BLaER1 treated with 17β-estradiol and CSF1 and Interleukin-3, amounts not matched to agents 10 nM and 100 nM (cell line): ENCODE measurements at regions not wholly inside any gene's neighbourhood (a gene's known extent, or its start where the extent isn't known, plus 50 kb on each side); places are given as distances from the start of the nearest gene placed in this dataset.
"Not testable (repeated sequence)": the region's sequence is repeated elsewhere in the genome, so short reads cannot be mapped to it uniquely, and the experiment has no call there.

ENCODE experiments used
- H3K27ac ChIP-seq, 11 experiments: shearing (Covaris generic); formaldehyde crosslinking; 2 replicates each; pipeline ENCODE4 v1.8.1; 2022
- H3K27me3 ChIP-seq, 11 experiments: shearing (Covaris generic); formaldehyde crosslinking; 2 replicates each; pipeline ENCODE4 v1.8.1; 2022
- H3K36me3 ChIP-seq, 11 experiments: shearing (Covaris generic); formaldehyde crosslinking; 2 replicates each; pipeline ENCODE4 v1.8.1; 2022
- H3K4me1 ChIP-seq, 10 experiments: shearing (Covaris generic); formaldehyde crosslinking; 2 replicates each; pipeline ENCODE4 v1.8.1; 2022
- H3K4me2 ChIP-seq, 11 experiments: shearing (Covaris generic); formaldehyde crosslinking; 2 replicates each; pipeline ENCODE4 v1.8.1; 2022
- H3K4me3 ChIP-seq, 10 experiments: shearing (Covaris generic); formaldehyde crosslinking; 2 replicates each; pipeline ENCODE4 v1.8.1; 2022
- H3K9ac ChIP-seq, 11 experiments: shearing (Covaris generic); formaldehyde crosslinking; 2 replicates each; pipeline ENCODE4 v1.8.1; 2022
- H3K9me3 ChIP-seq, 11 experiments: shearing (Covaris generic); formaldehyde crosslinking; replicated peaks in 1 of 11; 2 replicates each; pipeline ENCODE4 v1.8.1; 2022
- H4K20me1 ChIP-seq, 11 experiments: shearing (Covaris generic); formaldehyde crosslinking; 2 replicates each; pipeline ENCODE4 v1.8.1; 2022
- Cebpa-rat ChIP-seq, 11 experiments: shearing (Covaris generic); IDR thresholded peaks; 2 replicates each; pipeline ENCODE4 v1.8.1; 2022

- Histone ChIP-seq H3K4me2 (no peak overlapping the region), H3K27ac (no peak overlapping the region), H3K9me3 (peaks cover 0 to 17% (median 0%) of the 10 kb centered on the region in 11 experiments; a peak in 4 of 22 replicates), H4K20me1 (no peaks in the 10 kb centered on the region), H3K36me3 (no peaks in the 10 kb centered on the region), H3K4me3 (no peak overlapping the region), H3K9ac (no peak overlapping the region), H3K4me1 (no peaks in the 10 kb centered on the region), H3K27me3 (no peaks in the 10 kb centered on the region)
- no peak for TF ChIP-seq Cebpa-rat (IDR thresholded peaks at IDR 0.05)
These were observed 86.9 kb upstream of the ZC3H15 start for GRCh38 chr2:186399082-186399644.

GRCh38 chr2:186405842-186406241 lies 80.2 kb upstream of the ZC3H15 start:
- Histone ChIP-seq H3K36me3 (no peaks in the 10 kb centered on the region), H3K9ac (no peak overlapping the region), H3K4me3 (no peak overlapping the region), H3K9me3 (peaks cover 0 to 8% (median 0%) of the 10 kb centered on the region in 11 experiments; a peak in 2 of 22 replicates), H3K27ac (no peak overlapping the region), H3K4me2 (no peak overlapping the region), H3K4me1 (no peaks in the 10 kb centered on the region), H3K27me3 (no peaks in the 10 kb centered on the region), H4K20me1 (no peaks in the 10 kb centered on the region)
- no peak for TF ChIP-seq Cebpa-rat (IDR thresholded peaks at IDR 0.05)

GRCh38 chr2:186407611-186408010 lies 78.4 kb upstream of the ZC3H15 start:
- peaks cover 1 to 16% (median 7%) of the 10 kb centered on the region in 11 experiments; a peak in 12 of 22 replicates for H3K9me3 ChIP-seq
- TF ChIP-seq Cebpa-rat (IDR thresholded peaks at IDR 0.05): no peak

DNA sequence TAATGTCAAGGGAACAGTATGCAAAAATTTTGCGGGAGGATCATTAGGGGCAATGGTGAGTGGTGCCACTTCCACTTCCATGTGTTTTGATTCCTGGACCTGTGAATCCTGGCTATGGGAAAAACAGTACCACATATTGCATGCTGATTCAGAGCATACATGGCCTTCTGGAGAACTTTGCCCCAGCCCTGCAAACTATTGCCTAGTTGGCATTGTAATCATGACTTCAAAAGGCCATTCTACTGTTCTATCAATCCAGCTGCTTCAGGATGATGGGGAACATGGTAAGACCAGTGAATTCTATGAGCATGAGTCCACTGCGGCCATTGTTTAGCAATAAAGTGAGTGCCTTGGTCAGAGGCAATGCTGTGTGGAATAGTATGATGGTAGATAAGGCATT lies 75.3 kb upstream of the ZC3H15 start:
- H3K9me3 ChIP-seq: peaks cover 16 to 35% (median 22%) of the 10 kb centered on the region in 11 experiments; a peak in 20 of 22 replicates
- no peak overlapping the region for H3K4me3 ChIP-seq
- no peaks in the 10 kb centered on the region for H3K4me1 ChIP-seq
- no peaks in the 10 kb centered on the region for H4K20me1 ChIP-seq
- no peak for TF ChIP-seq Cebpa-rat (IDR thresholded peaks at IDR 0.05)
- H3K27me3 ChIP-seq: no peaks in the 10 kb centered on the region
- H3K27ac ChIP-seq: no peak overlapping the region
- no peaks in the 10 kb centered on the region; a peak in 2 of 22 replicates for H3K36me3 ChIP-seq
- H3K9ac ChIP-seq: no peak overlapping the region
- no peak overlapping the region for H3K4me2 ChIP-seq

More at GRCh38 chr2:186407611-186408010, 78.4 kb upstream of the ZC3H15 start:
- no peak overlapping the region for H3K27ac ChIP-seq
- H3K9ac ChIP-seq: no peak overlapping the region
- no peaks in the 10 kb centered on the region for H4K20me1 ChIP-seq
- H3K4me3 ChIP-seq: no peak overlapping the region
- H3K4me2 ChIP-seq: no peak overlapping the region
- no peaks in the 10 kb centered on the region for H3K4me1 ChIP-seq
- no peaks in the 10 kb centered on the region for H3K36me3 ChIP-seq
- H3K27me3 ChIP-seq: no peaks in the 10 kb centered on the region

DNA sequence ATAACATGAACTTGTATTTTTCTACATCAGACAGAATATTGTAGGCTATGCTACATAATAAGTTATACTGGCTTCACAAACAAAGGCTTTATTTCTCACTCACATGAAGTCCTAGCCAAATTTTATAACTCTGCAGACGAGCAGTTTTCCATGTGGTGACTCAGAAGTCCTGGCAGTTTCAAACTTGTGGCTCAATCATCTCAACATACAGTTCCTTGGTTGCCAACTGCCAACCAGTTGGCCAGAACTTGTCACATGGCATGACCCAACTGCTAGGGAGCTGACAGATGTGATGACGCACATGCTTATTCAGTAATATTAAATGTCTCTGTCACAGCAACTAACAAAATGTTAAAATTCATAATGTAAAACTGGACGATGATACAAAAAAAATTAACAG lies 63.8 kb upstream of the ZC3H15 start:
- Histone ChIP-seq H3K27ac (no peak overlapping the region), H3K4me2 (no peak overlapping the region), H3K4me1 (no peaks in the 10 kb centered on the region), H3K27me3 (no peaks in the 10 kb centered on the region), H4K20me1 (no peaks in the 10 kb centered on the region), H3K9me3 (no peaks in the 10 kb centered on the region), H3K9ac (no peak overlapping the region), H3K4me3 (no peak overlapping the region), H3K36me3 (no peaks in the 10 kb centered on the region; a peak in 2 of 22 replicates)
- TF ChIP-seq Cebpa-rat (IDR thresholded peaks at IDR 0.05): no peak

DNA sequence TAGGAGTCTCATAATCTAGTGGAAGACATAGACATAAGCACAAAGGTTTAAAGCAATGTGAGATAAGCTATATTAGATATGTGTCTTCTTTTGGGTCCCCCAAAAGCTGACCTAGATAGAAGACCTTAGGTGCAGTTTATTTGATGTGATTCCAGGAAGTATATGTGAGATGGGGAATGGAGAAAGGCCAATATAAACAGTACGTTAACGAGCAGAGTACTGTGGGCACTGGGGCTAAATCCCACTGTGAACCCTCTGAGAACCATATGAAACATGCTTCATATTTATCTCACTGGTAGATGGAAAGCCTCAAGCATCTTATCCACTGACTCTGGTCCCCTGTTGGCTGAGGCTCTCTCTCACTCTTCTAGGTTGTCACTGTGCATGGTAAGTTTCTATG lies 62.6 kb upstream of the ZC3H15 start:
- Histone ChIP-seq H3K4me3 (no peak overlapping the region), H3K9me3 (no peaks in the 10 kb centered on the region), H3K4me2 (no peak overlapping the region), H3K27me3 (no peaks in the 10 kb centered on the region), H4K20me1 (no peaks in the 10 kb centered on the region), H3K36me3 (no peaks in the 10 kb centered on the region), H3K9ac (no peak overlapping the region), H3K4me1 (no peaks in the 10 kb centered on the region), H3K27ac (no peak overlapping the region)
- TF ChIP-seq Cebpa-rat (IDR thresholded peaks at IDR 0.05): no peak

- H3K9ac ChIP-seq: no peak overlapping the region
- H3K4me2 ChIP-seq: no peak overlapping the region
These were observed 61.8 kb upstream of the ZC3H15 start for GRCh38 chr2:186424265-186424664.

GRCh38 chr2:186425576-186425975 lies 60.5 kb upstream of the ZC3H15 start:
- no peak for TF ChIP-seq Cebpa-rat (IDR thresholded peaks at IDR 0.05)
- no peaks in the 10 kb centered on the region for H3K36me3 ChIP-seq
- no peak overlapping the region for H3K27ac ChIP-seq

More at GRCh38 chr2:186424265-186424664, 61.8 kb upstream of the ZC3H15 start:
- Histone ChIP-seq H3K36me3 (no peaks in the 10 kb centered on the region), H3K4me3 (no peak overlapping the region), H3K27ac (no peak overlapping the region), H3K27me3 (no peaks in the 10 kb centered on the region), H3K4me1 (no peaks in the 10 kb centered on the region), H4K20me1 (no peaks in the 10 kb centered on the region), H3K9me3 (no peaks in the 10 kb centered on the region)
- no peak for TF ChIP-seq Cebpa-rat (IDR thresholded peaks at IDR 0.05)

GRCh38 chr2:186426153-186427016 lies 59.7 kb upstream of the ZC3H15 start:
- TF ChIP-seq Cebpa-rat (IDR thresholded peaks at IDR 0.05): no peak
- H3K27me3 ChIP-seq: no peaks in the 10 kb centered on the region
- no peak overlapping the region for H3K4me2 ChIP-seq
- no peak overlapping the region for H3K27ac ChIP-seq
- H3K36me3 ChIP-seq: no peaks in the 10 kb centered on the region
- no peaks in the 10 kb centered on the region for H3K4me1 ChIP-seq
- H3K9me3 ChIP-seq: no peaks in the 10 kb centered on the region
- no peaks in the 10 kb centered on the region for H4K20me1 ChIP-seq
- H3K9ac ChIP-seq: no peak overlapping the region
- no peak overlapping the region for H3K4me3 ChIP-seq

More at GRCh38 chr2:186425576-186425975, 60.5 kb upstream of the ZC3H15 start:
- H3K27me3 ChIP-seq: no peaks in the 10 kb centered on the region
- H3K9me3 ChIP-seq: no peaks in the 10 kb centered on the region
- H3K4me2 ChIP-seq: no peak overlapping the region
- no peak overlapping the region for H3K9ac ChIP-seq
- no peaks in the 10 kb centered on the region for H4K20me1 ChIP-seq
- no peak overlapping the region for H3K4me3 ChIP-seq
- H3K4me1 ChIP-seq: no peaks in the 10 kb centered on the region

GRCh38 chr2:186427017-186427350 lies 59.1 kb upstream of the ZC3H15 start:
- H3K4me1 ChIP-seq, H3K27ac ChIP-seq, H3K27me3 ChIP-seq, H4K20me1 ChIP-seq, H3K9ac ChIP-seq, H3K4me3 ChIP-seq, H3K36me3 ChIP-seq, H3K4me2 ChIP-seq, H3K9me3 ChIP-seq: not testable (repeated sequence)
